ENCODE measurements at regions not wholly inside any gene's neighbourhood (a gene's known extent, or its start where the extent isn't known, plus 50 kb on each side); places are given as distances from the start of the nearest gene placed in this dataset.
"Not testable (repeated sequence)": the region's sequence is repeated elsewhere in the genome, so short reads cannot be mapped to it uniquely, and the experiment has no call there.

DNA sequence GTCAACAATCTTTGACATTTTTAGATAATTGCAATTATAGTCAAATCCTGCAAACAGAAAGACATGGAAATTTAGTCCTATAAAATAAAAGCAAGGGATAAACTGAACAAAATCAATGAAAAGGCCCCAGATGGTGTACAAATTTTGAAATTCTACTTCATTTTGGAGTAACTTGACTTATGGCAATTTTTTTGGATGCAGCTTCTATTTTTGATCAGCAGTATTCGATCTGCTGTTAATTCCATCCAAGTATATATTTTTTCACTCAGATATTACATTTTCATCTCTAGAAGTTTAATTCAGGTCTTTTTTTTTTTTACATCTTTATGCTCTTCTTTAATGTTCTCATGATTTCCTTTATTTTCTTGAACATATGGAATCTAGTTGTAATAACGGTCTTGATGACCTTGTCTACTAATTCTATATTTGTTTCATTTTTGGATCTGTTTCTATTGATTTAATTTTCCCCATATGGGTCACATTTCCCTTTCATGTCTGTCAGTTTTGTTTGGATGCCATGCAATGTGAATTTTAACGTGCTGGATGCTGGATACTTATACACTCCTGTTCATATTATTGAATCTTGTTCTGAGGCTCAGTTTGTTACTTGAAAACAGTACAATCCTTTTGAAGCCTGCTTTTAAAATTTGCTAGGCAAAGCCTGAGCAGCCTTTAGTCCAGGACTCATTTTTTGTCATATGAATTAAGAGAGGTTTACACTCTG is 164.3 kb upstream of the FAM3C start:
- DNase-seq: no peak

DNA sequence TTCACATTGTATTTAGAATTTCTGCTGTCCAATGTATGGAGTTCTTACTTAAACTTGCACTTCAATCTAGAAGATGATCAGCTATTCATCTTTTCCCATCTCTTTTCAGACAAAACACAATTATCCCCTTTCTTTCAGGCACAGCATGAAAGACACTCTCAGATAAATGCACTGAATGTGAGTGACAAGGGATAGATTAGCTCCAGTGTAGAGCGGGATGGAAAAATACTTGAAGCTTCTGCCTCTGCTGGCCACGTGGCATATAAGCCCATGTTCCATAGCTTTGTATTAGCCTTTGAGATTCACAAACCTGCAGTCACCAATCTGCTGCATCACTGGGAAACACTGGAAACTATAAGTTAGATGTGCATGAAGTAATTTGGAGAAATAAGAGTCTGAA is 162.2 kb upstream of the FAM3C start:
- no peak for DNase-seq

- no peak for DNase-seq
Observed at GRCh38 chr7:121557034-121557892, 161.2 kb upstream of the FAM3C start.

- no peak for DNase-seq
Observed at GRCh38 chr7:121555558-121555957, 159.4 kb upstream of the FAM3C start.

DNA sequence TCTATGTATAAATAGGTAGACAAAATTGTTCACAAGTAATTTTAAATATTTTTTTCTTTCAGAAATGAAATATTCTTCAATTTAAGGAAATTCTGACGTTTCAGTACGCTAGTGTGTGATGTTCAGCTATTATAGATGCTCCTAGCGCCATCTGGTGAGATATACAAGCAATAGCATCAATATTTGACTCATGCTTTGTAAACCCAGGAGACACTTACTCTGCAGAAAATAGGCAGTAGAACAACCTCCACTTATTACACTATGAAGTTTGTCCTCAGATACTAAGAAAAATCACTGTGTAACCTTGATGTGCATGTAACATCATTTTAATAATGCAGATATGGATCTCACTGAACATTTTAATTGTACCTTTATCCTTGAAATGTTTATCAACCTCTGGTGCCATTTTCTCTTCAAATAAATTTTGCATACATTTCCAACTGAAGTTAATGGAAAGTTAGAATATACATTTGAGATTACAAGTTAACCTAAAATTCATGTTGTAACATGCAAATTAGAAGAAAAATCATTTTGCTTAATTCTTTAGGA is 151.5 kb upstream of the FAM3C start:
- no peak for DNase-seq

- no peak for DNase-seq
Observed at GRCh38 chr7:121546632-121547543, 150.8 kb upstream of the FAM3C start.

DNA sequence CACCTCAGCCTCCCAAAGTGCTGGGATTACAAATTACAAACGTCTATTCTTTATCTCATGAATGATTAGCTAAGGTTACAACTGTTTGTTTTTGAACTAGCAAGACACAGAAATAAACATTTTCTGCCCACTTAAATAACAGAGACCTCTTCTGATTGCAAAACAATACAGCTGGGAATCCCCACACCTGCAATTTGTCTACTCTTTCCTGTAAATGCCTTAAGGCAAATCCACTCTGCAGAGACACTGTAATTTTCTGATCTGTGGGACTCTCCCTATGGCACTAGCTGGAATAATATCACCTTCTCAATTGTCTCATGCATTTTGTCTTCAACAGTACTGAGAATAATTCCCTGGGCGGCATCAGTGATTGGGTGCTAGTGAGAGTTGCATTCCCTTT is 149.3 kb upstream of the FAM3C start:
- no peak for DNase-seq

GRCh38 chr7:121544726-121545125 is 148.6 kb upstream of the FAM3C start:
- no peak for DNase-seq

- no peak for DNase-seq
Observed at GRCh38 chr7:121544238-121544637, 148.1 kb upstream of the FAM3C start.

DNA sequence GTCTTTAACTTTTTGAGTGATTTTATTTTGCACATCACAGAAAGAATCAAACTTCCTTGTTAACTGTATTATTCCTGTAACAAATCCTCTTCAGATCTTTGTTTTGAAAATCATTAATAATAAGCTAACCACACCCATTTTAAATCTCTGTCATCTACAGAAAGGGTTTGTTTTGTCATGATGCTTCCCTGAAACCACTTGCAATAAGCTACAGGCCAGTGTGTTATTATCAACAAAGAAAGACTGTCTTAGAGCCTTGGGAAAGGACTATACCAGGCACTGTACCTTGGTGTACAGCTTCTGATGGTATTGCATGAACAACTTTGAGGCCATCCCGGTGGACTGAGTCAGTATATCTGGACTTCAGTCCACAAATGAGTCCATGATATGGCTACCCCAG is 145.3 kb upstream of the FAM3C start:
- DNase-seq: no peak

GRCh38 chr7:121540138-121540537 is 144.0 kb upstream of the FAM3C start:
- DNase-seq: no peak

- DNase-seq: no peak
Observed at GRCh38 chr7:121537031-121537430, 140.9 kb upstream of the FAM3C start.

GRCh38 chr7:121531175-121532070 is 135.3 kb upstream of the FAM3C start:
- no peak for DNase-seq

DNA sequence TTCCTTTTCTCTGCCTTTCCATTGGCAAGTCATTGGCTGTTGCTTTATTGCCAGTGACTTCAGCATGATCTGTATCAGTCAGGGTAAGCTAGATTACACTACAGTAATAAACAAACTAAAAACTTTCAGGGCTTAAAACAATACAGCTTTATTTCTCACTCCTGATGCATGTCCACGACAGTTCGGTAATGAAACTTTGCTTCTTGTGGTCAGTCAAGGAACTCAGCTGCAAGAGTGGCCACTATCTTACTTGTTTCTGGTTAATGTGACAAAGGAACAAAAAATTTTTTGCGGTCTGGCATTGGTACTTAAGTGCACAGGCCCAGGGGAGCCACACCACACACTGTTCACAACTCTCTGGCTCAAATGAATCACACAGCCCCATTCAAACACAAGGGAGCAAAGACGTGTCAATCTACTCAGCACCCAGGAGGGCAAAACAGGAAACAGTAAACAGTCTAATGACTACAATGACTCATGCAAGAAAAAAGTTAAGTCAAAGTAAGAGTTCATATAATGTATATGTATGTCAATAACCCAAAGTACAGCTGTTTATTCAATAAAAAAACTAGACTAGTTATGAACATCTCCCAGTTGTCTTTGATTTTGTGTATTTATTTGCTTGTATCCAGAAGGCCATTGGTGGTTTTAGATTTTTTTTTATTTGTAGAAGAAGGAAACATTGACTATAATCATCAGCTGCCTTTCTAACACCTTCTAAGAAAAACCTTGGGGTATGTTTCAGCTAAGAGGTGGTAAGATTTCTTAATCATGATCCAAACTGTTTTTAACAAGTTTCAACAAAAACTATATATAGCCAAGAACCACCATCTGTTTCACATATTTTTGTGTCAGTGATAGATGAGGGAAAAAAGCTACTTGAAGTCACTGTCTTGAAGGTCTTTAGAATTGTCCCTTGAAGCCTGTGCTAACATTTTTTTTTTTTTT is 134.4 kb upstream of the FAM3C start:
- peak; percentile 69 for DNase-seq

DNA sequence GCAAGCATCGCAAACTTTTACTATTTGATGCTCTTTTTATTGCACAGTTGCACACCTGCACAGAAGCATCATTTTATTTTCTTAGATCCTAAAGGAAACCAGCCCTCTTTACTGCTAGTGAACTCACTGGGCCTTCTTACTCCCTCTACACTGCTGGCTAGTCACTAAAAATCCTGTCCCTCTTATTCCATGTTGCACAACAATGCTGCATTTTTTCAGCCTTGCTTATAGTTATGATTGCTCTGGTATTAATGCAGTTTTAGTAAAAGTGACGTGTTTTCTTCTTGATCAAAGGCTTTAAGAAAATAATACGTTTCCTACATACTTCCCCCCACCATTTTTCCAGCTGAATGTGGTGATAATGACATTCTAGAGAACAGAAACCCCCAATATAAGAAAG is 132.9 kb upstream of the FAM3C start:
- DNase-seq: no peak

DNA sequence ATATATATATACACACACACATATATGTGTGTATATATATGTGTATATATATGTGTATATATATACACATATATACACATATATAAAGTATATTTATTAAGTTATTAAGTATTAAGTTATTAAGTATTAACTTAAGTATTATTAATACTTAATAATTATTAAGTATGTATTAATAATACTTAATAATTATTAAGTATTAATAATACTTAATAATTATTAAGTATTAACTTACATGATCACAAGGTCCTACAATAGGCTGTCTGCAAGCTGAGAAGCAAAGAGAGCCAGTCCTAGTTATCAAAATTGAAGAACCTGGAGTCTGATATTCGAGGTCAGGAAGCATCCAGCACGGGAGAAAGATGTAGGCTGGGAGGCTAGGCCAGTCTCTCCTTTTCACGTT is 130.1 kb upstream of the FAM3C start:
- DNase-seq: not testable (repeated sequence)

DNA sequence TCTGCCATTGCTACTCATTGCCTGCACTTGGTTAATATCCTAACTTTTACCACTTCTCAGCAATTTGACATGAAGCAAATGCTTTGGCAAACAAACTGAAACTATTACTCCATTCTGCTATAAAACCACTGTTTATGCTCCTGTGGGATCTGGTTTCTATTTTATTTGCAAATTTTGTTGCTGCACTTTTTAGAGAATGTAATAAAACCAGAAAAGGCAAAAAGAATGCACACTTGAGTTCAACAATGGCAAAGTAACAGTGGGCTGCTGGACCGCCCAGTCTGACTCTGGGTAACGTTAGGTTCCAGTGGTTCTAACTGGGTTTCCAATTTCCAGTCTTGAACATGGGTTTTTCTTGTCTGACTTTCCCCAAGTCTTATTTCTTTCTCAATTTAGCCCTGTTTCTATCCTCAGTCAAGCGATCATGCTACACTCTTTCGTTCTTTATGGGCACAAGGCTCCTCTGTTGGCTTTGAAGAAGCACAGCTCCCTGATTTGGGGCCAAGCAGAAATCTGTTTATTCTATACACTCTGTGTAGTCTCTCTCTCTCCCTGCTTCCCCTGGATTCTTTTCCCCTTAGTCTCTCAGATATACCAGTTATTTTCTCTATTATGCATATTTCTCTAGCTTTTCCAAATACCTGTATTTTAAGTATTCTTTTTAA is 129.2 kb upstream of the FAM3C start:
- no peak for DNase-seq

- DNase-seq: no peak
Observed at GRCh38 chr7:121521711-121522400, 125.7 kb upstream of the FAM3C start.

GRCh38 chr7:121520911-121521310 is 124.8 kb upstream of the FAM3C start:
- DNase-seq: no peak

Data from activated effector memory CD4-positive, alpha-beta T cell treated with anti-CD3 and anti-CD28 coated beads, Interleukin-2, amount 50 U/mL, for 16 hours (primary cell).